ENCODE measurements at regions not wholly inside any gene's neighbourhood (a gene's known extent, or its start where the extent isn't known, plus 50 kb on each side); places are given as distances from the start of the nearest gene placed in this dataset.
A peak's percentile ranks its signal among the peaks of the same experiment; 100 is the strongest.
"Not testable (repeated sequence)": the region's sequence is repeated elsewhere in the genome, so short reads cannot be mapped to it uniquely, and the experiment has no call there.

- DNase-seq = no peak
Measured at GRCh38 chr11:128021349-128022006, 565.9 kb downstream of the ETS1 start.

- no peak for DNase-seq
Measured at GRCh38 chr11:128018692-128019091, 568.7 kb downstream of the ETS1 start.

GRCh38 chr11:128005562-128005961 lies 581.8 kb downstream of the ETS1 start:
- no peak for DNase-seq

- DNase-seq = no peak
Measured at GRCh38 chr11:127998421-127998820, 588.9 kb downstream of the ETS1 start.

GRCh38 chr11:127997594-127997993 lies 589.8 kb downstream of the ETS1 start:
- no peak for DNase-seq

GRCh38 chr11:127996825-127997224 lies 590.5 kb downstream of the ETS1 start:
- no peak for DNase-seq

- no peak for DNase-seq
Measured at GRCh38 chr11:127995921-127996320, 591.4 kb downstream of the ETS1 start.

GRCh38 chr11:127994736-127995135 lies 592.6 kb downstream of the ETS1 start:
- no peak for DNase-seq

- DNase-seq = no peak
Measured at GRCh38 chr11:127993788-127994187, 593.6 kb downstream of the ETS1 start.

GRCh38 chr11:127993281-127993680 lies 594.1 kb downstream of the ETS1 start:
- no peak for DNase-seq

- DNase-seq = no peak
Measured at GRCh38 chr11:127986073-127986472, 601.3 kb downstream of the ETS1 start.

GRCh38 chr11:127972816-127973215 lies 614.5 kb downstream of the ETS1 start:
- peak; percentile 26 for DNase-seq

GRCh38 chr11:127971448-127971847 lies 615.9 kb downstream of the ETS1 start:
- no peak for DNase-seq

GRCh38 chr11:127966821-127967220 lies 620.5 kb downstream of the ETS1 start:
- DNase-seq = no peak

- DNase-seq = peak; percentile 58
Measured at GRCh38 chr11:127965939-127966668, 621.3 kb downstream of the ETS1 start.

GRCh38 chr11:127962416-127962815 lies 624.9 kb downstream of the ETS1 start:
- no peak for DNase-seq

- no peak for DNase-seq
Measured at GRCh38 chr11:127950162-127950561, 637.2 kb downstream of the ETS1 start.

- DNase-seq = no peak
Measured at GRCh38 chr11:127943763-127944162, 643.6 kb downstream of the ETS1 start.

- no peak for DNase-seq
Measured at GRCh38 chr11:127943152-127943551, 644.2 kb downstream of the ETS1 start.

- not testable (repeated sequence) for DNase-seq
Measured at GRCh38 chr11:127941554-127941953, 645.8 kb downstream of the ETS1 start.

- DNase-seq = no peak
Measured at GRCh38 chr11:127939000-127939399, 648.4 kb downstream of the ETS1 start.

- no peak for DNase-seq
Measured at GRCh38 chr11:127935081-127935480, 652.3 kb downstream of the ETS1 start.

GRCh38 chr11:127933961-127934360 lies 653.4 kb downstream of the ETS1 start:
- not testable (repeated sequence) for DNase-seq

GRCh38 chr11:127931803-127932202 lies 655.6 kb downstream of the ETS1 start:
- no peak for DNase-seq

GRCh38 chr11:127926721-127927120 lies 660.6 kb downstream of the ETS1 start:
- DNase-seq = no peak

Data from suppressor macrophage treated with lipopolysaccharide for 4 hours (primary cell).